ENCODE measurements at regions not wholly inside any gene's neighbourhood (a gene's known extent, or its start where the extent isn't known, plus 50 kb on each side); places are given as distances from the start of the nearest gene placed in this dataset.

DNA sequence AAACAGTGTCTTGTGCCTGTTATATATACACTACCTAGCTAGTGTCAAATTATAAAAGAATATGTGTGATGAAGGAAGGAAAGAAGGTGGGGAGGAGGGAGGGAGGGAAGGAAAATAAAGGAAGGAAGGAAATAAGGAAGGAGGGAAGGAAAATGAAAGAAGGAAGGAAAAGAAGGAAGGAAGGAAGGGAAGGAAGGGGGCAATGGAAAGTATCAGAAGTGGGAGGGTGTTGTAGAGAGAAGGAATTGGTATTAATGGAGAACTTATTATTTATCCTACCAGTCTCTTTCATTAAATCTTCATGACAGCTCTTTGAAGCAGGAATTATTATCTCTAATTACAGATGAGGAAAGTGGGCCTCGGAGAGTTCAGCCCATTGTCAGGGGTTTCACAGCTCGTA is 202.4 kb downstream of the SAMD5 start:
- Histone ChIP-seq H3K27me3 (ENCODE audit: control insufficient read depth in 1 of 2, insufficient read depth in 2 of 2, low read length in 2 of 2) (no peaks in the 10 kb centered on the region), H3K4me1 (ENCODE audit: control insufficient read depth in 1 of 2, insufficient read depth in 2 of 2, low read length in 2 of 2) (peaks cover 9 to 14% of the 10 kb centered on the region in 2 donors), H3K36me3 (ENCODE audit: control insufficient read depth in 1 of 2, insufficient read depth in 2 of 2, low read length in 2 of 2) (no peaks in the 10 kb centered on the region), H3K9me3 (ENCODE audit: control insufficient read depth in 1 of 2, low read length in 2 of 2) (no peaks in the 10 kb centered on the region), H3K9ac (ENCODE audit: low read depth in 1 of 2, low read length in 2 of 2) (no peak overlapping the region), H3K4me3 (ENCODE audit: low read depth in 1 of 2, low read length in 2 of 2) (no peak overlapping the region), H3K27ac (ENCODE audit: low read depth, low read length) (no peak overlapping the region)

DNA sequence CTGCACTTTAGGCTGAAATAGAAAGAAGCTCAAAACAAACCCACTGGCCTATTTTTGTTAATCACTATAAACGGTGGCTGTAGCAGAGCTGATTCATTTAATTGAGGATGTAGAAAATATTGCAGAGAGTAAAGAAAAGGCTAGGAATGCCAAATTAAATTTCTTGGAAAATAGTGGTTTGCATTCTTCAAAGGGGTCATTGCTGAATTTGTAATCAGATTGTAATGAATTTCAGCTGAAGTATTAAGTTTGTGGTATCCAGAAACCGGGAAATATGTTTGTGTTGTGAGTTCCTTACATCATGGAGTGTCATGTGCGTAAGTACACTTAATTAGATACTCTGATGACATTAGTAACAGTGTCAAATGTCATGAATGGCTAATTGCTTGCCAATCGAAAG is 203.0 kb downstream of the SAMD5 start:
- no peak overlapping the region for H3K9ac ChIP-seq (ENCODE audit: low read depth in 1 of 2, low read length in 2 of 2)
- no peak overlapping the region for H3K4me3 ChIP-seq (ENCODE audit: low read depth in 1 of 2, low read length in 2 of 2)
- H3K27ac ChIP-seq (ENCODE audit: low read depth, low read length) = no peak overlapping the region
- no peaks in the 10 kb centered on the region for H3K9me3 ChIP-seq (ENCODE audit: control insufficient read depth in 1 of 2, low read length in 2 of 2)
- H3K36me3 ChIP-seq (ENCODE audit: control insufficient read depth in 1 of 2, insufficient read depth in 2 of 2, low read length in 2 of 2) = no peaks in the 10 kb centered on the region
- no peaks in the 10 kb centered on the region for H3K27me3 ChIP-seq (ENCODE audit: control insufficient read depth in 1 of 2, insufficient read depth in 2 of 2, low read length in 2 of 2)
- H3K4me1 ChIP-seq (ENCODE audit: control insufficient read depth in 1 of 2, insufficient read depth in 2 of 2, low read length in 2 of 2) = peaks cover 9 to 14% of the 10 kb centered on the region in 2 donors

GRCh38 chr6:147712841-147713240 is 204.4 kb downstream of the SAMD5 start:
- Histone ChIP-seq H3K4me1 (ENCODE audit: control insufficient read depth in 1 of 2, insufficient read depth in 2 of 2, low read length in 2 of 2) (peaks cover 3 to 12% of the 10 kb centered on the region in 2 donors), H3K36me3 (ENCODE audit: control insufficient read depth in 1 of 2, insufficient read depth in 2 of 2, low read length in 2 of 2) (no peaks in the 10 kb centered on the region), H3K27me3 (ENCODE audit: control insufficient read depth in 1 of 2, insufficient read depth in 2 of 2, low read length in 2 of 2) (no peaks in the 10 kb centered on the region), H3K9ac (ENCODE audit: low read depth in 1 of 2, low read length in 2 of 2) (no peak overlapping the region), H3K4me3 (ENCODE audit: low read depth in 1 of 2, low read length in 2 of 2) (no peak overlapping the region), H3K27ac (ENCODE audit: low read depth, low read length) (no peak overlapping the region), H3K9me3 (ENCODE audit: control insufficient read depth in 1 of 2, low read length in 2 of 2) (no peaks in the 10 kb centered on the region)

GRCh38 chr6:147715035-147715434 is 206.5 kb downstream of the SAMD5 start:
- no peaks in the 10 kb centered on the region for H3K27me3 ChIP-seq (ENCODE audit: control insufficient read depth in 1 of 2, insufficient read depth in 2 of 2, low read length in 2 of 2)
- no peak overlapping the region for H3K27ac ChIP-seq (ENCODE audit: low read depth, low read length)

GRCh38 chr6:147716434-147716833 is 207.9 kb downstream of the SAMD5 start:
- Histone ChIP-seq H3K27ac (ENCODE audit: low read depth, low read length) (no peak overlapping the region), H3K9me3 (ENCODE audit: control insufficient read depth in 1 of 2, low read length in 2 of 2) (no peaks in the 10 kb centered on the region), H3K36me3 (ENCODE audit: control insufficient read depth in 1 of 2, insufficient read depth in 2 of 2, low read length in 2 of 2) (no peaks in the 10 kb centered on the region), H3K9ac (ENCODE audit: low read depth in 1 of 2, low read length in 2 of 2) (no peak overlapping the region), H3K4me1 (ENCODE audit: control insufficient read depth in 1 of 2, insufficient read depth in 2 of 2, low read length in 2 of 2) (no peaks in the 10 kb centered on the region), H3K4me3 (ENCODE audit: low read depth in 1 of 2, low read length in 2 of 2) (no peak overlapping the region), H3K27me3 (ENCODE audit: control insufficient read depth in 1 of 2, insufficient read depth in 2 of 2, low read length in 2 of 2) (no peaks in the 10 kb centered on the region)

More at GRCh38 chr6:147715035-147715434, 206.5 kb downstream of the SAMD5 start:
- no peaks in the 10 kb centered on the region for H3K9me3 ChIP-seq (ENCODE audit: control insufficient read depth in 1 of 2, low read length in 2 of 2)
- H3K4me3 ChIP-seq (ENCODE audit: low read depth in 1 of 2, low read length in 2 of 2) = no peak overlapping the region
- H3K4me1 ChIP-seq (ENCODE audit: control insufficient read depth in 1 of 2, insufficient read depth in 2 of 2, low read length in 2 of 2) = no peaks in the 10 kb centered on the region
- no peaks in the 10 kb centered on the region for H3K36me3 ChIP-seq (ENCODE audit: control insufficient read depth in 1 of 2, insufficient read depth in 2 of 2, low read length in 2 of 2)
- H3K9ac ChIP-seq (ENCODE audit: low read depth in 1 of 2, low read length in 2 of 2) = no peak overlapping the region

- H3K27ac ChIP-seq (ENCODE audit: low read depth, low read length) = no peak overlapping the region
- H3K9me3 ChIP-seq (ENCODE audit: control insufficient read depth in 1 of 2, low read length in 2 of 2) = peaks cover 4% of the 10 kb centered on the region in 2 donors
- H3K9ac ChIP-seq (ENCODE audit: low read depth in 1 of 2, low read length in 2 of 2) = no peak overlapping the region
- no peak overlapping the region for H3K4me3 ChIP-seq (ENCODE audit: low read depth in 1 of 2, low read length in 2 of 2)
- H3K27me3 ChIP-seq (ENCODE audit: control insufficient read depth in 1 of 2, insufficient read depth in 2 of 2, low read length in 2 of 2) = no peaks in the 10 kb centered on the region
- H3K36me3 ChIP-seq (ENCODE audit: control insufficient read depth in 1 of 2, insufficient read depth in 2 of 2, low read length in 2 of 2) = no peaks in the 10 kb centered on the region
- no peaks in the 10 kb centered on the region for H3K4me1 ChIP-seq (ENCODE audit: control insufficient read depth in 1 of 2, insufficient read depth in 2 of 2, low read length in 2 of 2)
These were observed 209.5 kb downstream of the SAMD5 start for GRCh38 chr6:147717991-147718390.

DNA sequence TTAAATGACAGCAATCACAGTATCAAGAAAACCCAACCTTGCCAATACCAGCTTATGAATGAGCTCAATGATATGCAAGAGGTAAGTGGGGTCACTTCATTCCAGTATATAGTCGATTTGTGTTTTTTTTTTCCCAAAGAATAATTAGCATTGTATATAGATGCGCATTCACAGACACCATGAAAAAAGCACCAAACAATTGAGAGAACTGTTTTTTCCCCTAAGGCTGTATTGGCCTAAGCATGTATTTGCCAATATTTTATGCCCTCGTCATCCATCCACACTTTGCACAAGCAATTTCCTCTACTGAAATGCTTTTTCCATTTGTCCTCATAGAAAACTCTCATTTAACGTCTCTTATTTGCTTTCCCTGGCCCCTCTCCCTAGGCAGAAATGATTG is 213.7 kb downstream of the SAMD5 start:
- Histone ChIP-seq H3K4me3 (ENCODE audit: low read depth in 1 of 2, low read length in 2 of 2) (no peak overlapping the region), H3K36me3 (ENCODE audit: control insufficient read depth in 1 of 2, insufficient read depth in 2 of 2, low read length in 2 of 2) (no peaks in the 10 kb centered on the region), H3K27me3 (ENCODE audit: control insufficient read depth in 1 of 2, insufficient read depth in 2 of 2, low read length in 2 of 2) (no peaks in the 10 kb centered on the region), H3K27ac (ENCODE audit: low read depth, low read length) (no peak overlapping the region), H3K9ac (ENCODE audit: low read depth in 1 of 2, low read length in 2 of 2) (no peak overlapping the region), H3K9me3 (ENCODE audit: control insufficient read depth in 1 of 2, low read length in 2 of 2) (peaks cover 6 to 7% of the 10 kb centered on the region in 2 donors), H3K4me1 (ENCODE audit: control insufficient read depth in 1 of 2, insufficient read depth in 2 of 2, low read length in 2 of 2) (no peaks in the 10 kb centered on the region)

- Histone ChIP-seq H3K9ac (ENCODE audit: low read depth in 1 of 2, low read length in 2 of 2) (no peak overlapping the region), H3K4me1 (ENCODE audit: control insufficient read depth in 1 of 2, insufficient read depth in 2 of 2, low read length in 2 of 2) (no peaks in the 10 kb centered on the region), H3K9me3 (ENCODE audit: control insufficient read depth in 1 of 2, low read length in 2 of 2) (peaks cover 6 to 7% of the 10 kb centered on the region in 2 donors)
These were observed 216.0 kb downstream of the SAMD5 start for GRCh38 chr6:147724454-147724853.

DNA sequence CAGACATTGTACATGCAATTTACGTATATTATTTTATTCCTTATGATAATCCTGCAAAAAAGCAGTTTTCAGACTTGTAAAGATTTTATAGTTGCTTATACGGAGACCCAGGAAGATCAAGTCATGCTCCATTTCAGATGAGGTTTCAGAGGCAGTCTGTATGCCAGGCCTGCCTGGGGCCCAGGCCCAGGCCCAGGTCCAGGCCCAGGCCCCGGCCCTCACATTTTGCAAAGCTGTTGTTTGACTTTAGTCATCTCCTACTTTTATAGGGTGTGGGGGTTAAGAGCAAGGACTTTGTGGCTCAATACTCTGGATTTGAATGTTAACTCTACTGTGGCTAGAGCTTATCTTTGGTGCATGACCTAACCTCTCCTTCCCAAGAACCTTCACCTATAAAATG is 217.9 kb downstream of the SAMD5 start:
- Histone ChIP-seq H3K9ac (ENCODE audit: low read depth in 1 of 2, low read length in 2 of 2) (no peak overlapping the region), H3K27me3 (ENCODE audit: control insufficient read depth in 1 of 2, insufficient read depth in 2 of 2, low read length in 2 of 2) (no peaks in the 10 kb centered on the region)

More at GRCh38 chr6:147724454-147724853, 216.0 kb downstream of the SAMD5 start:
- H3K27me3 ChIP-seq (ENCODE audit: control insufficient read depth in 1 of 2, insufficient read depth in 2 of 2, low read length in 2 of 2) = no peaks in the 10 kb centered on the region
- no peaks in the 10 kb centered on the region for H3K36me3 ChIP-seq (ENCODE audit: control insufficient read depth in 1 of 2, insufficient read depth in 2 of 2, low read length in 2 of 2)
- no peak overlapping the region for H3K4me3 ChIP-seq (ENCODE audit: low read depth in 1 of 2, low read length in 2 of 2)
- H3K27ac ChIP-seq (ENCODE audit: low read depth, low read length) = no peak overlapping the region

DNA sequence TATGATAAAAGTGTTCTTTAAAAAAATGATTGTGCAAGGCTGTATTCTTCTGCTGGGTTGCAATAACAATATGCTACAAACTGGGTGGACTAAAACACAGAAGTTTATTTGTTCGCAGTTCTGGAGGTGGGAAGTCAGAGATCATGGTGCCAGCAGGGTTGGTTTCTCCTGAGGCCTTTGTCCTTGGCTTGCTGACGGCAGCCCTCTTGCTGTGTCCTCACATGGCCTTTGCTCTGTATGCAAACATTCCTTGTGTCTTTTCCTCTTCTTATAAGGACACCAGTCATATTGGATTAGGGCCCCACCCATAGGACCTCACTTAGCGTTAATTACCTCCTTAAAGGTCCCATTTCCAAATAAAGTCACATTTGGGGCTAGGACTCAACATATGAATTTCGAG is 220.4 kb downstream of the SAMD5 start:
- Histone ChIP-seq H3K36me3 (ENCODE audit: control insufficient read depth in 1 of 2, insufficient read depth in 2 of 2, low read length in 2 of 2) (no peaks in the 10 kb centered on the region), H3K9ac (ENCODE audit: low read depth in 1 of 2, low read length in 2 of 2) (no peak overlapping the region), H3K27ac (ENCODE audit: low read depth, low read length) (no peak overlapping the region), H3K4me1 (ENCODE audit: control insufficient read depth in 1 of 2, insufficient read depth in 2 of 2, low read length in 2 of 2) (no peaks in the 10 kb centered on the region), H3K27me3 (ENCODE audit: control insufficient read depth in 1 of 2, insufficient read depth in 2 of 2, low read length in 2 of 2) (no peaks in the 10 kb centered on the region), H3K9me3 (ENCODE audit: control insufficient read depth in 1 of 2, low read length in 2 of 2) (no peaks in the 10 kb centered on the region), H3K4me3 (ENCODE audit: low read depth in 1 of 2, low read length in 2 of 2) (no peak overlapping the region)

More for the DNA sequence above, 217.9 kb downstream of the SAMD5 start:
- Histone ChIP-seq H3K4me3 (ENCODE audit: low read depth in 1 of 2, low read length in 2 of 2) (no peak overlapping the region), H3K27ac (ENCODE audit: low read depth, low read length) (no peak overlapping the region), H3K9me3 (ENCODE audit: control insufficient read depth in 1 of 2, low read length in 2 of 2) (peaks cover 6 to 7% of the 10 kb centered on the region in 2 donors), H3K4me1 (ENCODE audit: control insufficient read depth in 1 of 2, insufficient read depth in 2 of 2, low read length in 2 of 2) (no peaks in the 10 kb centered on the region), H3K36me3 (ENCODE audit: control insufficient read depth in 1 of 2, insufficient read depth in 2 of 2, low read length in 2 of 2) (no peaks in the 10 kb centered on the region)

DNA sequence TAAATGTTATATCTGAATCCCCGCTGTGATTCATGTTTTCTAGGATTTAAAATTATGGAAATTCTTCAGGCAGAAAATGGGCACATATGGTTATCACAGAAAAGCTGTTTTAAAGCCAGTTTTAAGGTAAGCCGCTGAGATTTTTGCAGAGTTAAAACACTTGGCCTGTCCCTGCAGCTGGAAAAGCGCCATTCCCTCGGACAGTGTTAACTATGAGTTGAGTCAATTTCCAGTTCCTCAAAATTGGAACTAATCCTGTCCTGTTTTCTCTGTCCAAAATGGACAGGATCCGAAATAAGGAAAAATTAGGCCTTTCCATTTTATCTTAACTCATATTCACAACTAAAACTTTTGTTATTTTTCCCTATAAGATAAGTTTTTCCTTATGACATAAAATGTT is 225.2 kb downstream of the SAMD5 start:
- Histone ChIP-seq H3K4me3 (ENCODE audit: low read depth in 1 of 2, low read length in 2 of 2) (no peak overlapping the region), H3K36me3 (ENCODE audit: control insufficient read depth in 1 of 2, insufficient read depth in 2 of 2, low read length in 2 of 2) (no peaks in the 10 kb centered on the region), H3K9me3 (ENCODE audit: control insufficient read depth in 1 of 2, low read length in 2 of 2) (no peaks in the 10 kb centered on the region), H3K27me3 (ENCODE audit: control insufficient read depth in 1 of 2, insufficient read depth in 2 of 2, low read length in 2 of 2) (no peaks in the 10 kb centered on the region), H3K27ac (ENCODE audit: low read depth, low read length) (no peak overlapping the region), H3K4me1 (ENCODE audit: control insufficient read depth in 1 of 2, insufficient read depth in 2 of 2, low read length in 2 of 2) (no peaks in the 10 kb centered on the region), H3K9ac (ENCODE audit: low read depth in 1 of 2, low read length in 2 of 2) (no peak overlapping the region)

All from duodenal mucosa (tissue), 2 donors.